ENCODE measurements at regions not wholly inside any gene's neighbourhood (a gene's known extent, or its start where the extent isn't known, plus 50 kb on each side); places are given as distances from the start of the nearest gene placed in this dataset.

- TF ChIP-seq CTCF (IDR thresholded peaks at IDR 0.05) (no peak), POLR2AphosphoS5 (IDR thresholded peaks at IDR 0.05) (no peak)
These were observed 231.5 kb upstream of the SPRY2 start for GRCh38 chr13:80572308-80572922.

Data from upper lobe of left lung (tissue), 4 donors.